ENCODE measurements at regions not wholly inside any gene's neighbourhood (a gene's known extent, or its start where the extent isn't known, plus 50 kb on each side); places are given as distances from the start of the nearest gene placed in this dataset.

DNA sequence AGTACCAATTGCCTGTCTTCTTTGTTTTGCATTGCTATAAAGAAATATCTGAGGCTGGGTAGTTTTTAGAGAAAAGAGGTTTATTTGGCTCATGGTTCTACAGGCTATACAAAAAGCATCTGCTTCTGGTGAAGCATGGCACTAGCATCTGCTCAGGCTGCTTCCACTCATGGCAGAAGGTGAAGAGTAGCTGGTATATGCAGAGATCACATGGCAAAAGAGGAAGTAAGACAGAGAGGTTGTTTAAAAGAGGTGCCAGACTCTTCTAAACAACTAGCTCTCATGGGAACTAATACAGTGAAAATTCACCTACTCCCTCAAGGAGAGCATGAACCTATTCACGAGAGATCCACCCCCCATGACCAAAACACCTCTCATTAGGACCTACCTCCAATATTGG is 56.7 kb upstream of the GUCA2B start:
- no peak for DNase-seq (ENCODE audit: low read depth in 2 of 2)

GRCh38 chr1:42089246-42089645 is 64.0 kb upstream of the GUCA2B start:
- DNase-seq (ENCODE audit: low read depth in 2 of 2): no peak

- no peak for DNase-seq (ENCODE audit: low read depth in 2 of 2)
Observed at GRCh38 chr1:42086146-42086545, 67.1 kb upstream of the GUCA2B start.

- no peak for DNase-seq (ENCODE audit: low read depth in 2 of 2)
Observed at GRCh38 chr1:42085596-42085995, 67.6 kb upstream of the GUCA2B start.

- DNase-seq (ENCODE audit: low read depth in 2 of 2): no peak
Observed at GRCh38 chr1:42081475-42081874, 71.7 kb upstream of the GUCA2B start.

GRCh38 chr1:42075179-42075578 is 78.0 kb upstream of the GUCA2B start:
- no peak for DNase-seq (ENCODE audit: low read depth in 2 of 2)

- no peak for DNase-seq (ENCODE audit: low read depth in 2 of 2)
Observed at GRCh38 chr1:42070996-42071395, 82.2 kb upstream of the GUCA2B start.

GRCh38 chr1:42057800-42058199 is 95.4 kb upstream of the GUCA2B start:
- no peak for DNase-seq (ENCODE audit: low read depth in 2 of 2)

DNA sequence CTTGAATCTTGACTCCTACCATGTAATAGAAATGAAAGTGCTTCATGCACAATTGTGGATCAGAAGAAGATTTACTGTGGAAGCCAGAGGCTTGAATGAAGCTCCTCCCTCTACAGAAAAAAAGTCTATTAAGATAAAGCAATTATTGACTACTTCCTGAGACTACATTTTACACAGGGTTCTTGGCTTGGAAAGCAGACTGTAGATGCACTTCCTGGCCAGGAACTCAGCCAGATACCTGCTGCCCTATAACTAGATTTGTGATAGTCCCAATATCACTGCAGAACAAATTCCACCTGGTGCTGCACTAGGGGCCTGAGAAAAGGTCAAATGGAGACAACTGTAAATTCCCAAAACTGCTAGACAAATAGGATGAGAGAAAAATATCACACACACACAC is 96.8 kb upstream of the GUCA2B start:
- no peak for DNase-seq (ENCODE audit: low read depth in 2 of 2)

DNA sequence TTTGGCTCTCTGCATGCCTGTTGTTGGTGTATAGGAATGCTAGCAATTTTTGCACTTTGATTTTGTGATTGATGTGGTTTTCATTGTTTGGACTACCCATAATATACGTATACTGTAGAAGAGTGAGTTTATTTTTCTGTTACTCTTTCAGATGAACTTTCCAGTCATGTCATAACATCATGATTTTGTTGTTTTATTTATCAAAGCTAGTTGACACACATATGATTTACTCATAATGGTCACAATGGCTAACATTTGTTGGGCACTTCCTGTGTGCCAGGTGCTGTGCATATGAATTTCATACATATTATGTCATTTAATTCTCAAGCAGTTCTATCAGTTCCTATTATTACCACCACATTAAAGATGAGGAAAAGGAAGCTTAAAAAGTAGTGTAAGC is 98.1 kb upstream of the GUCA2B start:
- DNase-seq (ENCODE audit: low read depth in 2 of 2): no peak

DNA sequence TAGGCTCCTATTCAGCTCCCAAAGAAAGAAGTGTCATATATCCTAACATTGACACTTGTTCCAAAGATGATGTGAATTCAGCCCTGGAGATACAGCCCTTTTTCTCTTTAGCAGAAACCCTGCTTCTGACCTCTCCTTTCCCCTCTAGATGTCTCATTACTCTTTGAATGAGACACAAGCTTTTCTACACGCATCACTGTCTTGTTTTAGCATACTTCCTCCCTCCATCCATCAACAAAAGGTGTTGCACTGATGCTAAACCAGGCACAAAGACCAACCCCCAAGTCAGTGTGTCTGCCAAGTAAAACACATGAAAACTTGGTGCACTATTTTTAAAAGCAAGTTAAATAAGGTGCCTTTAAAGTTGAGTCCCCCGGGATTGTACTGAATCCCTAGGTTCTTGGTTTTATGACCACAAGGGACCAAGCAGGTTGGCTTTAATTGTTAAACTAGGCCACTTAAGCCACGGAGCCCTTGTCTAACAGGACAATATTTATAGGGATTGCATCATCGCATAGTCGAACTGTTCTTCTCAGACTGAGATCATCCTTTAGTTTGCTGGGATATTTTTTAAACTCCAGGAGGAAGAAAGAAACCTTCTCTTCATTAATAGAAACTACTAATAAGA is 101.0 kb upstream of the GUCA2B start:
- DNase-seq (ENCODE audit: low read depth in 2 of 2): no peak

- DNase-seq (ENCODE audit: low read depth in 2 of 2): no peak
Observed at GRCh38 chr1:42047508-42047880, 105.7 kb upstream of the GUCA2B start.

- DNase-seq (ENCODE audit: low read depth in 2 of 2): no peak
Observed at GRCh38 chr1:42046761-42047507, 106.3 kb upstream of the GUCA2B start.

GRCh38 chr1:42044346-42044745 is 108.9 kb upstream of the GUCA2B start:
- DNase-seq (ENCODE audit: low read depth in 2 of 2): no peak

- no peak for DNase-seq (ENCODE audit: low read depth in 2 of 2)
Observed at GRCh38 chr1:42043811-42044210, 109.4 kb upstream of the GUCA2B start.

DNA sequence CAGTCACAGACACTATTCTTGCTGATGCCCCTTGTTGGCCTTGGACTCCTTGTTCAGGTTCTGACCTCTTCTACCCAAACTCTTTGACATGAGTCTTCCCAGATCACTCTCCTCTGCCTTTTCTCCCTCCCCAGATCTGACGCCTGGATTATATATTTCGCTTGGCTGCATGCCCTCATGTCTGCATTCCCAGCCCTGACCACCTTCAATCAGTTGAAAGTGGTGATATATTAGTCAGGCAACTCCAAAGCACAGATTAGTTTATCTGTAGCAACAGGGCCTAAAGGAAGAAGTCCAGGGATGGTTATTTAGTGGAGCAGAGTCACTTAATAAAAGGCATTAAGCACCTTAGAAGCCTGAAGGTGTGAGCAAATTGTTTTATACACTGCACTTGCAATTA is 110.0 kb upstream of the GUCA2B start:
- no peak for DNase-seq (ENCODE audit: low read depth in 2 of 2)

DNA sequence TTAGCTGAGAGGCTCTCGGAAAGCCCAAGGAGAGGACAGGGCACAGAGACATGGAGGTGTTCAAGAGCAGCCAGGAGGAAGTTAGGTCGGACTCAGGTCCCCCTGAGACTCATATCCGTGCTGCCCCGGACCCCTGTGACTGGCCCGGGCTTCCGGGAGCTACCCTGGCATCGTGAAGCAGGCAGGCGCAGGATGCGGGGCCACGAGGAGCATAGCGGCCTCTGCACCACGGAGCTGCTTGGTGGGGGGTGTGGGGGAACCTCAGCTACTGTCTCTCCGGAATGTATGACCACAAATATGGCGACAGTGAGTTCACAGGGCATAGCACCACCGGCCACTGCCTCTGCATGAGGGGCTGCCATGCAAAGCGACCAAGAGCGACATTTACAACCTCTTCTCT is 112.2 kb upstream of the GUCA2B start:
- DNase-seq (ENCODE audit: low read depth in 2 of 2): no peak

GRCh38 chr1:42040159-42040558 is 113.1 kb upstream of the GUCA2B start:
- DNase-seq (ENCODE audit: low read depth in 2 of 2): no peak

DNA sequence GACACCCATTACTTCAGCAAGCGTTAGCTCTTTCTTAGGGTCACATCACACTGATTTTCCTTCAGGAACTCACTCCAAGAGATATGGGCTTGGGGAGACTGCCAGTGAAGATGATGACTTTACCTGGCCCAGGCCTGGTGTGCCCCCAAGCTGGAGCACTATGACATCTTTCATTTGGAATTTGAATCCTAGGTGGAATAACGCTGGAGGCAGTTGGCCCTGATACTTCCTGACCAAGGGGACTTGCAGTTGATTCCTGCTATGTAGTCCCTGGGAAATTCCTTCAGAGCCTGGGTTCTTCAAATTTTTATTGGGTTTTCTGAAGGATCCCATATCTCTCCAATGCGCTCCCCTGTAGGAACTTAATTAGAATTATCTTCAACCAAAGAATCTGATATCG is 114.9 kb upstream of the GUCA2B start:
- no peak for DNase-seq (ENCODE audit: low read depth in 2 of 2)

GRCh38 chr1:42037586-42037985 is 115.6 kb upstream of the GUCA2B start:
- no peak for DNase-seq (ENCODE audit: low read depth in 2 of 2)

- DNase-seq (ENCODE audit: low read depth in 2 of 2): no peak
Observed at GRCh38 chr1:42037161-42037560, 116.0 kb upstream of the GUCA2B start.

- DNase-seq (ENCODE audit: low read depth in 2 of 2): peak; percentile 96 to 97
Observed at GRCh38 chr1:42035830-42036604, 117.2 kb upstream of the GUCA2B start.
